Gastrocnemius medialis (tissue), 4 donors: ENCODE measurements at regions not wholly inside any gene's neighbourhood (a gene's known extent, or its start where the extent isn't known, plus 50 kb on each side); places are given as distances from the start of the nearest gene placed in this dataset.

ENCODE experiments used
- CTCF ChIP-seq, 5 experiments: fragments of 450-650 bp in 3 of 5; fragments of 200-600 bp in 2 of 5; sonication (generic) in 2 of 5; IDR thresholded peaks in 4 of 5; conservative IDR thresholded peaks in 1 of 5; 1 replicate in 4 of 5; 2 replicates in 1 of 5; pipeline ENCODE4 v1.5.1; 2016 to 2019; ENCODE audit warnings: antibody characterized with exemption in 5 of 5, mild to moderate bottlenecking in 3 of 5, moderate library complexity in 3 of 5
- POLR2A ChIP-seq, 2 donors: fragments of 450-650 bp; IDR thresholded peaks; one replicate each; pipeline ENCODE4 v1.6.1; 2017; ENCODE audit warnings: antibody characterized with exemption in 2 of 2, mild to moderate bottlenecking in 2 of 2, moderate library complexity in 2 of 2

DNA sequence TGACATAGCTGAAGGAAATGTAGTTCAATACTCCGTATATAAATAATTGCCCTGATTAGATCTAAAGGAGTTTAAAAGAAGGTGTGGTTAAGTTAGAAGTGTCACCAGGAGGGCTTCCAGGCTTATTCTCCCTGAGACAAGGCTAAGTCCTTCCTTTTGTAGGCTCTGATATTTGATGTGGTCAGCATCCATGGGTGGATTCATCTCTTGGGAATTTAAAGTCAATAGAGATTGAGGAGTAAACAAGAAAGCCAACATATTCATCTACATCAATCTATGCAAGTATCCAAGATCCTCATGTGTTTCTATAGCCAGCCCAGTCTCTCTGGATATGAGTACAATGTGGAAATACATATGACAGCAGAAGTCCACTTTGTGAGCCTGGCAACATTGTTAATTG, 76.8 kb downstream of the KCTD12 start:
- TF ChIP-seq CTCF (IDR thresholded peaks at IDR 0.05 in 4 of 5, conservative IDR thresholded peaks at IDR 0.05 in 1 of 5) = no peak
- no peak for TF ChIP-seq POLR2A (IDR thresholded peaks at IDR 0.05)
